Karpas-422 (cell line): ENCODE measurements at regions not wholly inside any gene's neighbourhood (a gene's known extent, or its start where the extent isn't known, plus 50 kb on each side); places are given as distances from the start of the nearest gene placed in this dataset.

Experiments
- DNase-seq: peaks from one replicate; pipeline ENCODE4 v3.0.0-alpha.2; 2015
- H2AFZ ChIP-seq: fragments of 200-600 bp; sonication (generic); 2 replicates; pipeline ENCODE4 v1.6.1; 2014; ENCODE audit warnings: antibody characterized with exemption, low read length, mixed read lengths
- H3K27ac ChIP-seq: fragments of 200-600 bp; sonication (generic); 2 replicates; pipeline ENCODE4 v1.5.1; 2014; ENCODE audit warnings: mild to moderate bottlenecking, low read length, moderate library complexity
- H3K27me3 ChIP-seq: fragments of 200-600 bp; sonication (generic); 2 replicates; pipeline ENCODE4 v1.6.1; 2014; ENCODE audit warnings: low read length, mixed read lengths
- H3K36me3 ChIP-seq: fragments of 200-600 bp; sonication (generic); 2 replicates; pipeline ENCODE4 v1.6.1; 2014; ENCODE audit warnings: low read length, mixed read lengths; ENCODE audit not compliant: insufficient read depth
- H3K4me1 ChIP-seq: fragments of 200-600 bp; sonication (generic); 2 replicates; pipeline ENCODE4 v1.6.1; 2014; ENCODE audit warnings: mild to moderate bottlenecking, low read length, mixed read lengths
- H3K4me2 ChIP-seq: fragments of 200-600 bp; sonication (generic); 2 replicates; pipeline ENCODE4 v1.6.1; 2014; ENCODE audit warnings: low read length, low read depth, mild to moderate bottlenecking; ENCODE audit not compliant: poor library complexity, severe bottlenecking
- H3K4me3 ChIP-seq: fragments of 200-600 bp; sonication (generic); 2 replicates; pipeline ENCODE4 v1.5.1; 2014; ENCODE audit warnings: mild to moderate bottlenecking, antibody characterized with exemption, low read length, mixed read lengths
- H3K79me2 ChIP-seq: fragments of 200-600 bp; sonication (generic); 2 replicates; pipeline ENCODE4 v1.6.1; 2014; ENCODE audit warnings: mild to moderate bottlenecking, low read length, mixed read lengths
- H3K9ac ChIP-seq: fragments of 200-600 bp; sonication (generic); 2 replicates; pipeline ENCODE4 v1.6.0; 2014; ENCODE audit warnings: low read length
- H3K9me2 ChIP-seq: fragments of 200-600 bp; sonication (generic), shearing (Covaris generic); replicated peaks from 2 replicates; pipeline ENCODE4 v1.6.0; 2014; ENCODE audit warnings: mild to moderate bottlenecking, low read length, moderate library complexity; ENCODE audit not compliant: insufficient read depth
- H3K9me3 ChIP-seq: fragments of 300-700, 200-600 bp; sonication (generic); 2 replicates; pipeline ENCODE4 v1.6.1; 2014; ENCODE audit warnings: low read length, mixed read lengths
- H4K20me1 ChIP-seq: fragments of 200-600 bp; sonication (generic); 2 replicates; pipeline ENCODE4 v1.6.1; 2014; ENCODE audit warnings: mild to moderate bottlenecking, antibody characterized with exemption, low read length, low read depth; ENCODE audit not compliant: insufficient read depth

DNA sequence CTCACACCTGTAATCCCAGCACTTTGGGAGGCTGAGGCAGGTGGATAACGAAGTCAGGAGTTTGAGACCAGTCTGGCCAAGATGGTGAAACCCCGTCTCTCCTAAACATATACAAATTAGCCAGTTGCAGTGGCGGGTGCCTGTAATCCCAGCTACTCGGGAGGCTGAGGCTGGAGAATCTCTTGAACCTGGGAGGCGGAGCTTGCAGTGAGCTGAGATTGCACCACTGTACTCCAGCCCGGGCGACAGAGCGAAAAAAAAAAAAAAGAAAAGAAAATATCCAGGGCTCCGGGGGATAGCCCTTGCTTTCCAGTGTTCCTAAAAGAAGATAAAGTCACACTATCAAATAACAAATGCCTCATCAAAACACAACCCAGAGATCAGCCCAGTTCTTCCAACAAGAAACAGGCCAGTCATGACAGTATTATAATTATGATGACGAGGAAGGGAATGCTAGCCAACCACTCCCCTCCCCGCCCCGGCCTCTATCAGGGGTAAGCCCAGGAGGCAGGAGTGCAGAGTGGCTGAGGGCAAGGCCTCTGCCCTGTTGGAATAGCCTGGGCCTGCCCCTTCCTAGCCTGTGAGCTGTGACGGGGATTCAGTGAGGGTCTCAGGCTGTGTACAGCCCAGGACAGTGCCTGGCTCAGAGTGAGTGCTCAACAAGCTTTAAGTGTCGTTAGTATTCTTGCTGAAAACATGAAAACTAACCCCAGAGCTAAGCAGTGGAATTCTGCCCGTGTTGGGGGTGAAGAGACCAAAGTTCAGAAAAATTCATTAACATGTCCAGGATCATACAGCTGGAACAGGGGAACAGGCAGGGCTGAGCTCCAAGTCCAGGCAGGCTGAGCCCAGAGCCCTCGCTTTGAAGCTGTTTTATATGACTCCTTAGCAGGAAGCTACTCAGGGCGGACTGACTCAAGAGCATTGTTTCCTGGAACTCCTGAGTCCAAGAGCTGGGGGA lies 54.3 kb downstream of the FAM241B start:
- Histone ChIP-seq H3K9me3 (no peaks in the 10 kb centered on the region), H4K20me1 (no peaks in the 10 kb centered on the region), H3K27ac (no peak overlapping the region), H3K27me3 (no peaks in the 10 kb centered on the region), H3K4me2 (no peak overlapping the region), H3K36me3 (no peaks in the 10 kb centered on the region), H3K79me2 (no peaks in the 10 kb centered on the region), H3K4me1 (no peaks in the 10 kb centered on the region), H2AFZ (no peak overlapping the region), H3K4me3 (no peak overlapping the region), H3K9ac (no peak overlapping the region), H3K9me2 (no peaks in the 10 kb centered on the region)
- no peak for DNase-seq

DNA sequence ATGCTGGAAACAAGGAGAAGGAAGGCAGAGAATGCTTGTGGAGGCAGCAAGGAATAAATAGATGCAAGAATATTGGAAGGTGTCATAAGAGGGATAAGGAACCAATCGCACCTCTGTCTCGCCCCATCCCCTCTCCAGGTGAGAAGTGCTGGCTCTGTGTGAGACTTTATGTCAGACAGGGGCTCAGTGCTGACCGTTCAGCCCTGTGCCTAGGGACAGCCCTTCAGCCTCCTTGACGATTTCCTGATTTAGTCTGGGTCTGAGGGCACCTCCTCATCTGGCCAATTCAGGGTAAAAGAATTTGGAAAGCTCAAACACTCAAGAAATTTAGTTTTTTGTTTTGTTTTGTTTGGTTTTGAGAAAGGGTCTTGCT lies 54.9 kb downstream of the FAM241B start:
- Histone ChIP-seq H3K9ac (no peak overlapping the region), H3K4me2 (no peak overlapping the region), H3K79me2 (no peaks in the 10 kb centered on the region), H3K9me3 (no peaks in the 10 kb centered on the region), H4K20me1 (no peaks in the 10 kb centered on the region), H2AFZ (no peak overlapping the region), H3K27me3 (no peaks in the 10 kb centered on the region), H3K36me3 (no peaks in the 10 kb centered on the region), H3K4me3 (no peak overlapping the region), H3K9me2 (no peaks in the 10 kb centered on the region), H3K4me1 (no peaks in the 10 kb centered on the region), H3K27ac (no peak overlapping the region)
- no peak for DNase-seq

DNA sequence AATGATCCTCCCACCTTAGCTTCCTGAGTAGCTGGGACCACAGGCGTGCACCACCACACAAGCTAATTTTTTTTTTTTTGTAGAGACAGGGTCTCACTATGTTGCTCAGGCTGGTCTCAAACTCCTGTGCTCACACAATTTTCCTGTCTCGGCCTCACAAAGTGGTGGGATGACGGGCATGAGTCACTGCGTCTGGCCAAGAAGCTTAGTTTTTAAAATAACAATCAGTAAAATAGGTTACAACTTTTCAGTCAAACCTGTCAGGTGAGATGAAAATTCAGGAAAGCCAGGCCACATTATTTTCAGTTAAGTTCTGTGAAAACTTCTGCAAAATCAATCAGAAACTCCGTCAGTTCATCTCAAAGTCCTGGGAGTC lies 55.4 kb downstream of the FAM241B start:
- DNase-seq, result no peak
- Histone ChIP-seq H4K20me1 (no peaks in the 10 kb centered on the region), H3K4me3 (no peak overlapping the region), H3K27ac (no peak overlapping the region), H3K9me2 (no peaks in the 10 kb centered on the region), H3K9me3 (no peaks in the 10 kb centered on the region), H3K4me1 (no peaks in the 10 kb centered on the region), H2AFZ (no peak overlapping the region), H3K36me3 (no peaks in the 10 kb centered on the region), H3K4me2 (no peak overlapping the region), H3K27me3 (no peaks in the 10 kb centered on the region), H3K79me2 (no peaks in the 10 kb centered on the region), H3K9ac (no peak overlapping the region)

DNA sequence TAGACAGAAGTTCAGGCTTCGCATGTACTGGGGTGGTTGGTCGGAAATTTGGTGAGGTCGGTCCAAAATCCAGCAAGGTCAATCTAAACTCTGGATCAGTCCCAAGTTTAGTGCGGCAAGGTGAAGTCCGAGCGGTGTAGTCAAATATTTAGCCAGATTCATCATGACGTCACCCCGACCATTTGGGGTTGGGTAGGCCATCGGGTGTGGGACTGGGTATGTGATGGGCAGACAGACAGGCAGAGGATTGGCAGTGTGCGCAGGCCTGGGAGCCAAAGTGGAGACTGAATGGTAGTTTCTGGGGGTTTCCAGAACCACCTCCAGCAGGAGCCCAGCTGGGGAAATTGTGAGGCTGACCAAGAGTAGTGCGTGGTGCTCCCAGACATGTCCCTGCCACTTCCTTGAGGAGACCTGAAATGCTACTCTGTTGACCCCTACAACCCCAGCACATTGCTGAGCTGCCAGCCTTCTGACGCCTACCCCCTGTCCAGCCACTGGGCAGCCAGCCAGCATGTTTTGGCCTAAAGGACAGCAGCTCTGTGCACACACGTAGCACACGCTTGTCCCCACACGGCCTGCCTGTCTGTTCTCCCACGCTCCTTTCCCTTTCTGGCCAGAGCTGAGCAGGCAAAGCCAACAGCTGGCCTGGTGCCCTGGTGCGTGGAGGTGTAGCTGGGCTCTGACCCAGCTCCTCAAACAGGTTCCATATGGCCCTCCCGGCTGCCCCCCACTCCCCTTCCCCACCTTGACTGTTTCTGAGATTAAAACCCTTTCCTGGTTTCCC lies 55.9 kb downstream of the FAM241B start:
- Histone ChIP-seq H4K20me1 (no peaks in the 10 kb centered on the region), H2AFZ (no peak overlapping the region), H3K9me3 (no peaks in the 10 kb centered on the region), H3K27ac (no peak overlapping the region), H3K9ac (no peak overlapping the region), H3K9me2 (no peaks in the 10 kb centered on the region), H3K4me1 (no peaks in the 10 kb centered on the region), H3K36me3 (no peaks in the 10 kb centered on the region), H3K27me3 (no peaks in the 10 kb centered on the region), H3K4me2 (no peak overlapping the region), H3K4me3 (no peak overlapping the region), H3K79me2 (no peaks in the 10 kb centered on the region)
- no peak for DNase-seq

DNA sequence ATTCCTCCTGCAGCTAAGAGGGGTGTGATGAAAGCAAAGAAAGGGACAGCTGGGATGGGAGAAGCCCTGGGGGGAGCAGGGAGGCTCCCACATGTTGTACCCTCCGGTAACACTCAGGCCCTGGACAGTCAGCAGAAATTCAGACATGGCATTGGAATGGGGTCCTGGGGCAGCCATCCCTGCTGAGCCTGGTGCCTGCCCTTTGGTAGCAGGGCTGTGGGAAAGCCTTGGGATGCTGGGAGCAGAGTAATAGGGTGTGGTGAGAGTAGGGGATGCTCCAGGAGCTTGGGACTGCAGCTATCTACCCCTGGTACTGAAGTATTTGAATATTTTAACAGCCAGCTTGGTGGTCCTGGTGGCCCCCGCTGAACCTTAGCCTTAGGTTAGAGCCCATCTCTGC lies 56.8 kb downstream of the FAM241B start:
- Histone ChIP-seq H3K27me3 (no peaks in the 10 kb centered on the region), H3K27ac (no peak overlapping the region), H3K9ac (no peak overlapping the region)

DNA sequence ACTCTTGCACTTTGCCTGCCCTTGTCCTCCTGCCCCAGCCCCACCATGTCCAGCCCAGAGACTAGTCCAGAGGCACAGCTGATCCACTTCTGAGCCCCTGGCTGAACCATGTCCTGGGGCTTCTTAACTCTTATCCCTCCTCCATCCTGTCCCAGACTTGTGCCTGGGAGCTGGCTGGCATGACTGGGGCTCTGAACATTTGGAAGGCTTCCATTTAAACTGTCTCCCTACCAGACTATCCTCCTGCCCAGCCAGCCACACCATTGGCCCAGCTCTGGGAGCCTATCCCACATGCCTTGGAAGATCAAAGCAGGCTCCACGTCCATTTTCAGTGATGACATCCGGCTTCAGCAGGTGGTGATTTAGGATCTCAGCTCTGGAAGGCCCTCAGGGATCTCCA lies 57.4 kb downstream of the FAM241B start:
- no peaks in the 10 kb centered on the region for H3K9me2 ChIP-seq
- DNase-seq, result no peak
- no peak overlapping the region for H3K4me3 ChIP-seq
- no peaks in the 10 kb centered on the region for H3K79me2 ChIP-seq
- no peaks in the 10 kb centered on the region for H3K27me3 ChIP-seq
- H3K9me3 ChIP-seq, result no peaks in the 10 kb centered on the region
- H3K36me3 ChIP-seq, result no peaks in the 10 kb centered on the region
- no peak overlapping the region for H3K4me2 ChIP-seq
- H3K27ac ChIP-seq, result no peak overlapping the region
- H3K4me1 ChIP-seq, result no peaks in the 10 kb centered on the region
- H4K20me1 ChIP-seq, result no peaks in the 10 kb centered on the region
- H2AFZ ChIP-seq, result no peak overlapping the region
- no peak overlapping the region for H3K9ac ChIP-seq

More for the DNA sequence above, 56.8 kb downstream of the FAM241B start:
- Histone ChIP-seq H3K4me1 (no peaks in the 10 kb centered on the region), H4K20me1 (no peaks in the 10 kb centered on the region), H3K4me3 (no peak overlapping the region), H3K79me2 (no peaks in the 10 kb centered on the region), H3K4me2 (no peak overlapping the region), H3K9me3 (no peaks in the 10 kb centered on the region), H3K36me3 (no peaks in the 10 kb centered on the region), H3K9me2 (no peaks in the 10 kb centered on the region), H2AFZ (no peak overlapping the region)
- DNase-seq, result no peak

DNA sequence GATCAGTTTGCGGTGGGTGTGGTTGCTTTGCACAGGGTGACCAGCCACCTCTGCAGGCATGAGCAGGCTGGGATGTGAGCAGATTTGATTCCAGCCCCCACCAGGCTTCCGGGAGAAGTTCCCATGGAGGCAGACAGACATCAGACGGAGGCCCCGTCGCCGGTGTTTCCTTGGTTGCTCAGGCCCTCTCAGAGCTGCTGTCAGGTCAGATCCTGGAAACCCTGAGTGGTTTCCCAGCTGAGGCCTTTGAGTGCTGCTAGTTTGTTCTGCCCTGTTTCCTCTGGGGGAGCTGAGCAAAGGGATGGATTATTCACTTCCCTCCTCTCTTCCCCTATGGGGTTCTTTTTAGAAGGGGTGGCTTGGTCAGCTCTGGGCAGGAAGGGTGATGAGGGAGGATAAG lies 62.2 kb downstream of the FAM241B start:
- DNase-seq, result no peak
- Histone ChIP-seq H3K9me2 (no peaks in the 10 kb centered on the region), H3K4me3 (no peak overlapping the region), H3K27me3 (no peaks in the 10 kb centered on the region), H3K9me3 (no peaks in the 10 kb centered on the region), H3K36me3 (no peaks in the 10 kb centered on the region), H4K20me1 (no peaks in the 10 kb centered on the region), H3K79me2 (no peaks in the 10 kb centered on the region), H3K4me1 (no peaks in the 10 kb centered on the region), H3K4me2 (no peak overlapping the region), H3K9ac (no peak overlapping the region), H2AFZ (no peak overlapping the region), H3K27ac (no peak overlapping the region)

DNA sequence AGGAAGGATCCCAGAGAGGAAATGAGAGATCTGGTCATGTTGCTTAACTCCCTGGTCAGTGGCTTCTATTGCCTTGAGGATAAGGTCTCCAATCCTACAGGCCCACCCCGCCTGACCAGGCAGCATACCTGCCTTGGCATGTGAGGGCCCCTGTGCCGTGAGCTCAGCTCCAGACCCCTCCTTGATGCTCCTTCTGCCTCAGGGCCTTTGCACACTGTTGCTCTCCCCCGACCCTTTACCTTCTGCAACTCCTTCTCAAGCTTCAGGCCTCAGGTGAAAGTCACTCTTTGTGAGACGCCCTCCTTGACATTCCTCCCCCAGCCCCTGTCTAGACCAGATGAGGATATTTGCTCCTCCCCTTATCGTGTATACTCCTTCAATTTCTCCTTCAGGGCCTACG lies 62.8 kb downstream of the FAM241B start:
- Histone ChIP-seq H3K4me2 (no peak overlapping the region), H3K9me2 (no peaks in the 10 kb centered on the region), H3K36me3 (no peaks in the 10 kb centered on the region), H3K9ac (no peak overlapping the region), H3K4me3 (no peak overlapping the region), H3K27me3 (no peaks in the 10 kb centered on the region), H3K79me2 (no peaks in the 10 kb centered on the region), H3K4me1 (no peaks in the 10 kb centered on the region), H3K9me3 (no peaks in the 10 kb centered on the region), H2AFZ (no peak overlapping the region), H4K20me1 (no peaks in the 10 kb centered on the region), H3K27ac (no peak overlapping the region)
- DNase-seq, result no peak
